Vagina (tissue), 2 donors: ENCODE measurements at regions not wholly inside any gene's neighbourhood (a gene's known extent, or its start where the extent isn't known, plus 50 kb on each side); places are given as distances from the start of the nearest gene placed in this dataset.

ENCODE experiments used
- CTCF ChIP-seq, 3 experiments: fragments of 450-650 bp in 2 of 3; fragments of 200-600 bp in 1 of 3; sonication (generic) in 1 of 3; IDR thresholded peaks; one replicate each; pipeline ENCODE4 v1.5.1; 2017 to 2019; ENCODE audit warnings: antibody characterized with exemption in 3 of 3, mild to moderate bottlenecking in 2 of 3, moderate library complexity in 2 of 3
- POLR2A ChIP-seq, 2 donors: fragments of 450-650 bp; IDR thresholded peaks; one replicate each; pipeline ENCODE4 v1.6.1; 2017; ENCODE audit warnings: antibody characterized with exemption in 2 of 2, mild to moderate bottlenecking in 2 of 2, moderate library complexity in 2 of 2
- POLR2AphosphoS5 ChIP-seq, 2 donors: sonication (generic); formaldehyde crosslinking; IDR thresholded peaks; one replicate each; pipeline ENCODE4 v1.9.0; 2017; ENCODE audit warnings: antibody characterized with exemption in 2 of 2, mild to moderate bottlenecking in 2 of 2, low read depth in 1 of 2; ENCODE audit not compliant: insufficient read depth in 1 of 2

- TF ChIP-seq CTCF (IDR thresholded peaks at IDR 0.05), result no peak
- no peak for TF ChIP-seq POLR2A (IDR thresholded peaks at IDR 0.05)
- no peak for TF ChIP-seq POLR2AphosphoS5 (IDR thresholded peaks at IDR 0.05; ENCODE audit: insufficient read depth in 1 of 2, low read depth in 1 of 2)
These were observed 260.5 kb downstream of the C3orf38 start for GRCh38 chr3:88410259-88410658.
